ENCODE measurements at regions not wholly inside any gene's neighbourhood (a gene's known extent, or its start where the extent isn't known, plus 50 kb on each side); places are given as distances from the start of the nearest gene placed in this dataset.

GRCh38 chrX:9367421-9367820, 97.4 kb upstream of the TBL1X start:
- no peak for TF ChIP-seq POLR2A (IDR thresholded peaks at IDR 0.05)
- TF ChIP-seq, protein P1, sequence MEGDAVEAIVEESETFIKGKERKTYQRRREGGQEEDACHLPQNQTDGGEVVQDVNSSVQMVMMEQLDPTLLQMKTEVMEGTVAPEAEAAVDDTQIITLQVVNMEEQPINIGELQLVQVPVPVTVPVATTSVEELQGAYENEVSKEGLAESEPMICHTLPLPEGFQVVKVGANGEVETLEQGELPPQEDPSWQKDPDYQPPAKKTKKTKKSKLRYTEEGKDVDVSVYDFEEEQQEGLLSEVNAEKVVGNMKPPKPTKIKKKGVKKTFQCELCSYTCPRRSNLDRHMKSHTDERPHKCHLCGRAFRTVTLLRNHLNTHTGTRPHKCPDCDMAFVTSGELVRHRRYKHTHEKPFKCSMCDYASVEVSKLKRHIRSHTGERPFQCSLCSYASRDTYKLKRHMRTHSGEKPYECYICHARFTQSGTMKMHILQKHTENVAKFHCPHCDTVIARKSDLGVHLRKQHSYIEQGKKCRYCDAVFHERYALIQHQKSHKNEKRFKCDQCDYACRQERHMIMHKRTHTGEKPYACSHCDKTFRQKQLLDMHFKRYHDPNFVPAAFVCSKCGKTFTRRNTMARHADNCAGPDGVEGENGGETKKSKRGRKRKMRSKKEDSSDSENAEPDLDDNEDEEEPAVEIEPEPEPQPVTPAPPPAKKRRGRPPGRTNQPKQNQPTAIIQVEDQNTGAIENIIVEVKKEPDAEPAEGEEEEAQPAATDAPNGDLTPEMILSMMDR (IDR thresholded peaks at IDR 0.05 in 8 of 11, conservative IDR thresholded peaks at IDR 0.05 in 3 of 11) = no peak
